ENCODE measurements at regions not wholly inside any gene's neighbourhood (a gene's known extent, or its start where the extent isn't known, plus 50 kb on each side); places are given as distances from the start of the nearest gene placed in this dataset.

DNA sequence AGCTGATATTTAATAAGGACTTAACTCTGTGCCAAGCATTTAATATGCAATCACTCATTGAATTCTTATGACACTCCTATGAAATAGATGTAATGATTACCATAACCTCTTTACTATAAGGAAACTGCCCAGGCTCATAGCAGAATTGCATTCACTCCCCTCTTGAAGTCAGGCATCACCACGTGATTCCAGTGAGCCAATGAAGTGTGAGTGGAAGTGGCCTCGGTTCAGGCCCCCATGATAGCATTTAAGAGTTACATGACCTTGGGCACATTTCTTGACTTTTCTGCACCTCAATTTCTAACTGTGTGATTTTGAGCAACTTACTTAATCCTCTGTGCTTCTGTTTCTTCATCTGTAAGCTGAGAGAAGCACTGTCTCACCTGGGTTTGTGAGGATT is 62.8 kb upstream of the CLDN18 start:
- Histone ChIP-seq H2AFZ (ENCODE audit: low read depth, low read length) (no peak overlapping the region), H3K27me3 (ENCODE audit: insufficient read depth, low read depth, low read length) (no peaks in the 10 kb centered on the region), H3K79me2 (replicated peaks; ENCODE audit: insufficient read depth, low read length) (no peaks in the 10 kb centered on the region), H3K4me3 (ENCODE audit: low read length) (no peak overlapping the region), H3K9me3 (ENCODE audit: low read length) (no peaks in the 10 kb centered on the region), H3K27ac (ENCODE audit: low read length) (no peak overlapping the region), H3K36me3 (ENCODE audit: insufficient read depth, low read length) (no peaks in the 10 kb centered on the region), H3K9ac (ENCODE audit: low read length) (no peak overlapping the region), H3K4me2 (ENCODE audit: low read length) (no peak overlapping the region), H4K20me1 (ENCODE audit: insufficient read depth) (no peaks in the 10 kb centered on the region), H3K9me2 (ENCODE audit: insufficient read depth, low read length) (no peaks in the 10 kb centered on the region), H3F3A (ENCODE audit: insufficient read depth, low read length, poor library complexity, severe bottlenecking) (no peaks in the 10 kb centered on the region)
- TF ChIP-seq POLR2AphosphoS5 (IDR thresholded peaks at IDR 0.05) (no peak), EZH2 (IDR thresholded peaks at IDR 0.05; ENCODE audit: borderline replicate concordance, insufficient read depth, low read length, poor library complexity, severe bottlenecking) (no peak), TAF1 (IDR thresholded peaks at IDR 0.05; ENCODE audit: low read depth) (no peak), RAD21 (conservative IDR thresholded peaks at IDR 0.05) (no peak), MXI1 (conservative IDR thresholded peaks at IDR 0.05; ENCODE audit: poor library complexity, severe bottlenecking) (no peak), SMC3 (conservative IDR thresholded peaks at IDR 0.05; ENCODE audit: poor library complexity) (no peak), EP300 (conservative IDR thresholded peaks at IDR 0.05; ENCODE audit: poor library complexity, severe bottlenecking) (no peak)
- TF ChIP-seq, protein P1, sequence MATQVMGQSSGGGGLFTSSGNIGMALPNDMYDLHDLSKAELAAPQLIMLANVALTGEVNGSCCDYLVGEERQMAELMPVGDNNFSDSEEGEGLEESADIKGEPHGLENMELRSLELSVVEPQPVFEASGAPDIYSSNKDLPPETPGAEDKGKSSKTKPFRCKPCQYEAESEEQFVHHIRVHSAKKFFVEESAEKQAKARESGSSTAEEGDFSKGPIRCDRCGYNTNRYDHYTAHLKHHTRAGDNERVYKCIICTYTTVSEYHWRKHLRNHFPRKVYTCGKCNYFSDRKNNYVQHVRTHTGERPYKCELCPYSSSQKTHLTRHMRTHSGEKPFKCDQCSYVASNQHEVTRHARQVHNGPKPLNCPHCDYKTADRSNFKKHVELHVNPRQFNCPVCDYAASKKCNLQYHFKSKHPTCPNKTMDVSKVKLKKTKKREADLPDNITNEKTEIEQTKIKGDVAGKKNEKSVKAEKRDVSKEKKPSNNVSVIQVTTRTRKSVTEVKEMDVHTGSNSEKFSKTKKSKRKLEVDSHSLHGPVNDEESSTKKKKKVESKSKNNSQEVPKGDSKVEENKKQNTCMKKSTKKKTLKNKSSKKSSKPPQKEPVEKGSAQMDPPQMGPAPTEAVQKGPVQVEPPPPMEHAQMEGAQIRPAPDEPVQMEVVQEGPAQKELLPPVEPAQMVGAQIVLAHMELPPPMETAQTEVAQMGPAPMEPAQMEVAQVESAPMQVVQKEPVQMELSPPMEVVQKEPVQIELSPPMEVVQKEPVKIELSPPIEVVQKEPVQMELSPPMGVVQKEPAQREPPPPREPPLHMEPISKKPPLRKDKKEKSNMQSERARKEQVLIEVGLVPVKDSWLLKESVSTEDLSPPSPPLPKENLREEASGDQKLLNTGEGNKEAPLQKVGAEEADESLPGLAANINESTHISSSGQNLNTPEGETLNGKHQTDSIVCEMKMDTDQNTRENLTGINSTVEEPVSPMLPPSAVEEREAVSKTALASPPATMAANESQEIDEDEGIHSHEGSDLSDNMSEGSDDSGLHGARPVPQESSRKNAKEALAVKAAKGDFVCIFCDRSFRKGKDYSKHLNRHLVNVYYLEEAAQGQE (IDR thresholded peaks at IDR 0.05; ENCODE audit: borderline replicate concordance): no peak
- TF ChIP-seq, protein P2, sequence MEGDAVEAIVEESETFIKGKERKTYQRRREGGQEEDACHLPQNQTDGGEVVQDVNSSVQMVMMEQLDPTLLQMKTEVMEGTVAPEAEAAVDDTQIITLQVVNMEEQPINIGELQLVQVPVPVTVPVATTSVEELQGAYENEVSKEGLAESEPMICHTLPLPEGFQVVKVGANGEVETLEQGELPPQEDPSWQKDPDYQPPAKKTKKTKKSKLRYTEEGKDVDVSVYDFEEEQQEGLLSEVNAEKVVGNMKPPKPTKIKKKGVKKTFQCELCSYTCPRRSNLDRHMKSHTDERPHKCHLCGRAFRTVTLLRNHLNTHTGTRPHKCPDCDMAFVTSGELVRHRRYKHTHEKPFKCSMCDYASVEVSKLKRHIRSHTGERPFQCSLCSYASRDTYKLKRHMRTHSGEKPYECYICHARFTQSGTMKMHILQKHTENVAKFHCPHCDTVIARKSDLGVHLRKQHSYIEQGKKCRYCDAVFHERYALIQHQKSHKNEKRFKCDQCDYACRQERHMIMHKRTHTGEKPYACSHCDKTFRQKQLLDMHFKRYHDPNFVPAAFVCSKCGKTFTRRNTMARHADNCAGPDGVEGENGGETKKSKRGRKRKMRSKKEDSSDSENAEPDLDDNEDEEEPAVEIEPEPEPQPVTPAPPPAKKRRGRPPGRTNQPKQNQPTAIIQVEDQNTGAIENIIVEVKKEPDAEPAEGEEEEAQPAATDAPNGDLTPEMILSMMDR (IDR thresholded peaks at IDR 0.05; ENCODE audit: poor library complexity, severe bottlenecking): no peak

DNA sequence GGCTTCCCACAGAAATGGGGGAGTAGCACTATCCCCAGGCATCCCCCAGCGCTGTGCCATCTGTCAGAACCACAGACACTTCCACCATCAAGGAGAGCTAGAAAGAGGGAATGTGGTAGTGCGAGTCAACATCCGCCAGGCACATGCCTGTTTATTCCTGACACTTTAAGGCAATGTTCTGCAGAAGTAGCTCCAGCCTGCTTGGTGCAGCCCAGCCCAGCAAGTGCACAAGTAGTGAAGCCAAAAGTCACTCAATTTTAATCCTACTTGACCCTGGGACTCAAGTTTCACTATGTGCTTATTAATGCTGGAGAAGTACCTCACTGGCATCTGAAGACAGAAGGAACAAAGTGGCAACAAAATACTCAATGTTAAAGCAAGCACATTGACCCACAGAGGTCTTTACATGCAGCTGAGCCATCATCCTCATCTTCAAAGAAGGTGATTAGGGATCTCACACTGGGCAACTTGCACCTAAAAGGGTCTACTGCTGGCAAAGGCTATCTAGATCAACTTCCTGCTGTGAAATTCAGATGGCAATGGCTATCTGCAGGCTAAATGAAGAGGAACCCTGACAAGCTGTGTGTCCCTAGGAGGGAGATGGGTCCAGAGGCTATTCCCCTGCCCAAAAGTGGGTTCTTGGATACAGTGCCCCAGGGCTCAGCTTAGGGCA is 61.4 kb upstream of the CLDN18 start:
- H3K9me2 ChIP-seq (ENCODE audit: insufficient read depth, low read length): no peaks in the 10 kb centered on the region
- no peaks in the 10 kb centered on the region for H3K79me2 ChIP-seq (replicated peaks; ENCODE audit: insufficient read depth, low read length)
- no peak overlapping the region for H2AFZ ChIP-seq (ENCODE audit: low read depth, low read length)
- no peak for TF ChIP-seq SMC3 (conservative IDR thresholded peaks at IDR 0.05; ENCODE audit: poor library complexity)
- H3K27ac ChIP-seq (ENCODE audit: low read length): no peak overlapping the region
- H3K9me3 ChIP-seq (ENCODE audit: low read length): no peaks in the 10 kb centered on the region
- no peaks in the 10 kb centered on the region for H3F3A ChIP-seq (ENCODE audit: insufficient read depth, low read length, poor library complexity, severe bottlenecking)
- H3K4me3 ChIP-seq (ENCODE audit: low read length): no peak overlapping the region
- H4K20me1 ChIP-seq (ENCODE audit: insufficient read depth): no peaks in the 10 kb centered on the region
- H3K9ac ChIP-seq (ENCODE audit: low read length): no peak overlapping the region
- no peaks in the 10 kb centered on the region for H3K36me3 ChIP-seq (ENCODE audit: insufficient read depth, low read length)
- no peaks in the 10 kb centered on the region for H3K27me3 ChIP-seq (ENCODE audit: insufficient read depth, low read depth, low read length)
- no peak overlapping the region for H3K4me2 ChIP-seq (ENCODE audit: low read length)

All from neural cell (in vitro differentiated cells).